ENCODE measurements at regions not wholly inside any gene's neighbourhood (a gene's known extent, or its start where the extent isn't known, plus 50 kb on each side); places are given as distances from the start of the nearest gene placed in this dataset.

DNA sequence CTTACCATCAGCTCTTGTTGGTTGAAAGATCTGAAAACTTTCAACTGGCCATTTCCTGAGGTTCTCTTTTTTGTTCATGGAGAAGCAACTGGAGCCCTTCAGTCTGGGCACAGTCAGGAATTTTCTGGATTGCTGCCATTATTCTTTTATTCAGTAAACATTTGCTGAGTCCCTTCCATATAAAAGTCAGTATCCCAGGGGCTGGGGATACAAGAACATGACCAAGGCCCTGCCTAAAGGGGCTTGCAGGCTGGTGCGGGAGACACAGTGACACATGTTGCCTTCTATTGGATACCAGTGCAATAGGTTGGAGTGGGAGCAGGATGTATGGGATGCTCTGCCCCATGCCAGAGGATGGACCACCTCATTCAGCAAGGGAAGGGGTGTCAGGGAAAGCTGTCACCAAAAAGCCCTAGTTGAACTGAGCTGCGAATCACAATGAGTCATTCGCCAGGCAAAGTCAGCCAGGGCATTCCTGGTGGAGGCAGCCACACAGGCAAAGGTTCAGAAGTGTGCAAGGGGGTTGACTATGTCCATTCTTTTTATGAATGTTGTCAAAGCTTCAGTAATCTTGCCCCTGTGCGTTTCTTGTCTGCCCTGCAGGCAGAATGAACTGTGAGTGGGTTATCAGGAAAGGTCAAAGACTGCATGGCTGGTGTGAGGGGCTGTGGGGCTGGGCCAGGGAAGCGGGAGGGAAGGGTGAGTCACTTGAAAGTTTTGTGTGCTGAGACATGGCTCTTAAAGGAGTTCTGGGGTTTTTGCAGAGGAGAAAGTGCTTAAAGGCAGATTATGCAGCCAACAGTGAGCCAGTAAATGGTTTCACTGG, 395.9 kb downstream of the KCNRG start:
- TF ChIP-seq Cebpa-rat (IDR thresholded peaks at IDR 0.05) = no peak
- no peaks in the 10 kb centered on the region for H3K27me3 ChIP-seq
- H3K4me3 ChIP-seq = no peak overlapping the region
- H3K4me1 ChIP-seq = peaks cover 10% of the 10 kb centered on the region
- H3K36me3 ChIP-seq = no peaks in the 10 kb centered on the region
- no peak overlapping the region for H3K9ac ChIP-seq
- H4K20me1 ChIP-seq = no peaks in the 10 kb centered on the region
- peaks cover 10% of the 10 kb centered on the region; the same call in 1 of the 2 replicates for H3K9me3 ChIP-seq
- H3K4me2 ChIP-seq = no peak overlapping the region
- H3K27ac ChIP-seq = no peak overlapping the region

DNA sequence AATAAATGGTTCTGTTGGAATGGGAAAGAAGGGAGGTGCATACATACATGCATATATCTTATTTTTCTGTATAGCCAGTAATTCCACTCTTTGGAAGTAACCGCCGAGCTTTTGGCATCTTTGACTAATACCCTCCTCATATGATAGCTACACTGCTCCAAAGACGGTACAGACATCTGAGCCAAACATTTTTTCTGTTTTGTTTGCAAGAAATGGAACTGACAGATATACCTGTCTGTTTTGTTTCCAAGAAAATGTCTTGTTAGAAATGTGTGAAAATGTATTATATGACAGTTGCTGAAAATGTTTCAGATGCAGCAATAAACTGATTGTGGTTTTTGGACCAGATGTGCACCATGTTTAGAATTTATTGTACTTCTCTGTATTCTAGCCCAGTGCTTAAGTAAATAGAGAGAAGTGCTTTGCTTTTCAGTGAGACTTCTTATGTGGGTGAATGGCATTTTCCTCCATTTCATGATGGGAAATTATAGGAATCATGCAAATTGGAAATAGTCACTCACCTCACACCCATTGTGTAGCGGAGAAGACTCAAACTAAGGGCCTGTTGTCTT, 396.9 kb downstream of the KCNRG start:
- H4K20me1 ChIP-seq = no peaks in the 10 kb centered on the region
- no peak for TF ChIP-seq Cebpa-rat (IDR thresholded peaks at IDR 0.05)
- no peaks in the 10 kb centered on the region for H3K27me3 ChIP-seq
- H3K4me1 ChIP-seq = peaks cover under 1% of the 10 kb centered on the region; the same call in 1 of the 2 replicates
- H3K4me3 ChIP-seq = no peak overlapping the region
- H3K27ac ChIP-seq = no peak overlapping the region
- H3K4me2 ChIP-seq = no peak overlapping the region
- H3K9ac ChIP-seq = no peak overlapping the region
- peaks cover 10% of the 10 kb centered on the region; the same call in 1 of the 2 replicates for H3K9me3 ChIP-seq
- H3K36me3 ChIP-seq = no peaks in the 10 kb centered on the region

DNA sequence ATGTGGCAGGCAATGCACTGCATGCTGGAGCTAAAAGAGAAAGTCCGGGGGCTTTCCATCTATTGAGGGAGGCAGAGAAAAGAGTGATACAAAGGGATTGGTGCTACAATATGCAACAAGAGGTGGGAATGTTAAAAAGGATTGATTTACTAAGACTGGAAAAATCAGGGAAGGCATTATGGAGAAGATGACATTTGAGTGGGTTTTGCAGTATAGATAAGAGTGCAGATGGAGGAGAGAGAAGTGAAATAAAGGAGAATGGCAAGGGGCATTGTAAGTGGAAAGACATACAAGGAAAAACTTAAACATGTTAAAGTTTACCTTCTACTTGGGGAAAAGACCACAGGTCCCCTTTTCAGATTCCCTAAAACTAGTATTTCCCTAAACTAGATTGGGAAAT, 399.4 kb downstream of the KCNRG start:
- no peak for TF ChIP-seq Cebpa-rat (IDR thresholded peaks at IDR 0.05)
- Histone ChIP-seq H3K36me3 (no peaks in the 10 kb centered on the region), H3K4me1 (no peaks in the 10 kb centered on the region), H3K9me3 (peaks cover 10% of the 10 kb centered on the region; the same call in 1 of the 2 replicates), H4K20me1 (no peaks in the 10 kb centered on the region), H3K9ac (no peak overlapping the region), H3K27ac (no peak overlapping the region), H3K4me3 (no peak overlapping the region), H3K27me3 (no peaks in the 10 kb centered on the region), H3K4me2 (no peak overlapping the region)

DNA sequence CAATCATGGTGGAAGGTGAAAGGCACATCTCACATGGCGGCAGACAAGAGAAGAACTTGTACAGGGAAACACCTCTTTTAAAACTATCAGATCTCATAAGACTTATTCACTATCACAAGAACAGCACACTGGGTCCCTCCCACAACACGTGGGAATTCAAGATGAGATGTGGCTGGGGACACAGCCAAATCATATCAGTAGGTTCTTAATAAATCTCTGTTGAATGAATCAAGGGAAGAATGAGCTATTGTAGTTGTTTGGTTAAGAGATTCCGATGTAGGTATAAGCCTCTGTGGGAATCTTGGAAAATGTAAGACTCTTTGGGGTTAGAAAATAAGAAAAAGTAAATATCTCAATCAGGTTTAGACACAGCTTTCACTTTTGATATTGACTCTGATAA, 400.2 kb downstream of the KCNRG start:
- no peak for TF ChIP-seq Cebpa-rat (IDR thresholded peaks at IDR 0.05)
- no peaks in the 10 kb centered on the region for H4K20me1 ChIP-seq
- H3K4me3 ChIP-seq = no peak overlapping the region
- H3K4me2 ChIP-seq = no peak overlapping the region
- H3K36me3 ChIP-seq = no peaks in the 10 kb centered on the region
- H3K9me3 ChIP-seq = peaks cover 10% of the 10 kb centered on the region; the same call in 1 of the 2 replicates
- no peak overlapping the region for H3K27ac ChIP-seq
- H3K4me1 ChIP-seq = no peaks in the 10 kb centered on the region
- H3K9ac ChIP-seq = no peak overlapping the region
- H3K27me3 ChIP-seq = no peaks in the 10 kb centered on the region

DNA sequence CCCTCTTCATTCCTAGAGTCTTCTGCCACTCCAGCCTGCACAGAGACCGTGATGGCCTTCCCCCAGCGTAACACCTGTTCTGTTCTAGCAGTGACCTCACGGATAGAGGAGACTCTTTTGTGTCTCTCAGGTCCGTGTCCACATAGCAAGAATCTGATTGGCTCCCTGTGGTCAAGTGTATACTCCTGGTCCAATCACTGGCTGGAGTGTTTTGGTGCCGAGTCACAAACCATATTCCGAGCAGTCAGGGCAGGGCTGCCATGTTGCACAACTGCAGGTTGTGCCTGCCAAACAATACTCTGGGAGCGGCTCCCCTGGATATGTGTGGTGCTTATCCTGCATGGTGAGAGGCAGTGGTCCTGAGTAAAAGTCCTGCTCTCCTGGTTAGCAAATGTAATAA, 402.4 kb downstream of the KCNRG start:
- Histone ChIP-seq H3K4me2 (no peak overlapping the region), H3K36me3 (no peaks in the 10 kb centered on the region), H3K4me1 (no peaks in the 10 kb centered on the region), H3K9me3 (peaks cover 10% of the 10 kb centered on the region; the same call in 1 of the 2 replicates), H3K9ac (no peak overlapping the region), H3K27ac (no peak overlapping the region), H3K4me3 (no peak overlapping the region), H3K27me3 (no peaks in the 10 kb centered on the region), H4K20me1 (no peaks in the 10 kb centered on the region)
- no peak for TF ChIP-seq Cebpa-rat (IDR thresholded peaks at IDR 0.05)

DNA sequence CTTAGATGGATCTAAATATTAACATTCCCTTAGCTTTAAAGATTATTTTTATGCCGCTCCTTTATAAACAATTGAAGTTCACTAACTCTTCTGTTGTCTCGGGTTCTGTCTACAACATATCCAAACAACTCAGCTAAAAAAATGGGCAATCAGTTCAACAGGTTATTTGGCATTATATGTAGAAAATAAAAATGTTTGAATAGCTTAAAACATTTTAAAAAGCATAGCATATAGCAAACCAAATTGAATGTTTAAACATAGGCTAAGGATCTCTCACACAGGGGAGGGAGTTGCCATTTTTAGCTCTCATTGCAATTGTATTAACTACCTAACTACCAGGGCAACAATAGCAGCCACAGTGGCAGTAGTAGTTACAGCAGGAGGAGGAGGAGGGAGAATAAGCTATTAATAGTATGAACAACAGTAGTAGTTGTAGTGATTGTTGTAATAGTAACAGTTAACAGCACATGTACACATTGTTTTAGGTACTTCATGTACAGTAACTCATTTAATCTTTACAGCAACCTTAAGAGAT, 404.2 kb downstream of the KCNRG start:
- Histone ChIP-seq H3K9ac (no peak overlapping the region), H3K4me1 (0 out of 2 replicates have a peak, but pooled peaks cover 7% of the 10 kb centered on the region), H4K20me1 (no peaks in the 10 kb centered on the region), H3K4me2 (no peak overlapping the region), H3K27me3 (no peaks in the 10 kb centered on the region), H3K9me3 (peaks cover 10% of the 10 kb centered on the region; the same call in 1 of the 2 replicates), H3K27ac (no peak overlapping the region), H3K36me3 (no peaks in the 10 kb centered on the region), H3K4me3 (no peak overlapping the region)
- TF ChIP-seq Cebpa-rat (IDR thresholded peaks at IDR 0.05) = no peak

DNA sequence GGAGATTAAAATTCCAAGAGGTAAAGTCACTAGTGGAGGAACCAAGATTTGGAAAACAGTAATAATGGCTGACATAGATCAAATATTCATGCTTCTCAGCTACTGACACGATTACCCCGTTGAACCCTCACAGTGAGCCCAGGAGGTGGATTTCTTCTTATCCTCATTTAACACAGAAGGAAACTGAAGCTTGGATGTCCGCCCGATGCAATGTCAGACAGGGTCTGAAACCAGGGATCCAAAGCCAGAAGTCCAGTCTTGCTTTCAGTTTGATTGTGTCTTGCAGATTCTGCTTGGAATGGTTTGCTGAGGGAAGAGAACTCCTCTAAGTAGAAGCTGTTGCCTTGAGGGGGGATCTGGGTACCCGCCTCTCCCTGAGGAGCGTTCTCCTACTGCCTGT, 404.7 kb downstream of the KCNRG start:
- TF ChIP-seq Cebpa-rat (IDR thresholded peaks at IDR 0.05) = no peak
- no peaks in the 10 kb centered on the region for H3K27me3 ChIP-seq
- H3K27ac ChIP-seq = no peak overlapping the region
- no peaks in the 10 kb centered on the region for H4K20me1 ChIP-seq
- no peak overlapping the region for H3K4me3 ChIP-seq
- no peak overlapping the region for H3K4me2 ChIP-seq
- H3K9me3 ChIP-seq = peaks cover 7% of the 10 kb centered on the region; the same call in 1 of the 2 replicates
- H3K36me3 ChIP-seq = no peaks in the 10 kb centered on the region
- 0 out of 2 replicates have a peak, but pooled peaks cover 7% of the 10 kb centered on the region for H3K4me1 ChIP-seq
- no peak overlapping the region for H3K9ac ChIP-seq

DNA sequence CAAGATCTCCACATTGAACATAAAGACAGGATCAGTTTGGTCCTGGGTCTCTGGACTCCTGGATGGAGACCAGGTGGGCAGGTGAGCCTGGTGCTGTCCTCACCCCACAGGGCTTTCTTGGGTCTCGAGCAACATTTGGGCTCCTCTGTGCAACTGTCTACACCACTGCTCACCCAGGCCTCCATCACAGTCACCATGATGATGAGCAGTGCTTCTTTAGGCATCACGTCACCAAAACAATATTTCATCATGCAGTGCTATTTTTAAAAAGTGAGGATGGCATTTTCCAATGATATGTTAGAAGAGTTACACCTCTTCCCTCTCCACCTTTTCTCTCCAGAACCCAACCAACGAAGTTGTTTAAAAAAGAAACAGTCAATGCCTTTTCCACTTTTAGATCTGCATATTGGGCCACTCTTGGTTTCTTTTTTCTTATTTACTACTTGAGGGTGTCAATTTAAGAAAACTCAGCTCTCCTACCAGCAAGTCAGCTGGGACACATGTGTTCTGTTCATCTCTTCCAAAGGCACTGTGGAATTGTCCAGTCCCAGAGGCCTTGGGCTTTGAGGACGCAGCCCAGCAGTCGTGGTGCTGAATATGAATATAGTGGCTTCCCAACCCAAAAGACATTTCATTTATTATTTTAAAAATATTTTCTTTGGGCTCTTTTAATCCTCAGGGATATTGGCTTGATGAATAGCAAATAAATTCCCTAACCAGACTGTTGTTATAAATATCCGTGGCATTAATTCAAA, 405.7 kb downstream of the KCNRG start:
- H3K9me3 ChIP-seq = no peaks in the 10 kb centered on the region
- no peak overlapping the region for H3K27ac ChIP-seq
- no peak for TF ChIP-seq Cebpa-rat (IDR thresholded peaks at IDR 0.05)
- H3K4me3 ChIP-seq = no peak overlapping the region
- H3K4me2 ChIP-seq = no peak overlapping the region
- no peaks in the 10 kb centered on the region for H4K20me1 ChIP-seq
- no peak overlapping the region for H3K9ac ChIP-seq
- no peaks in the 10 kb centered on the region for H3K36me3 ChIP-seq
- peaks cover 14% of the 10 kb centered on the region for H3K4me1 ChIP-seq
- H3K27me3 ChIP-seq = no peaks in the 10 kb centered on the region

DNA sequence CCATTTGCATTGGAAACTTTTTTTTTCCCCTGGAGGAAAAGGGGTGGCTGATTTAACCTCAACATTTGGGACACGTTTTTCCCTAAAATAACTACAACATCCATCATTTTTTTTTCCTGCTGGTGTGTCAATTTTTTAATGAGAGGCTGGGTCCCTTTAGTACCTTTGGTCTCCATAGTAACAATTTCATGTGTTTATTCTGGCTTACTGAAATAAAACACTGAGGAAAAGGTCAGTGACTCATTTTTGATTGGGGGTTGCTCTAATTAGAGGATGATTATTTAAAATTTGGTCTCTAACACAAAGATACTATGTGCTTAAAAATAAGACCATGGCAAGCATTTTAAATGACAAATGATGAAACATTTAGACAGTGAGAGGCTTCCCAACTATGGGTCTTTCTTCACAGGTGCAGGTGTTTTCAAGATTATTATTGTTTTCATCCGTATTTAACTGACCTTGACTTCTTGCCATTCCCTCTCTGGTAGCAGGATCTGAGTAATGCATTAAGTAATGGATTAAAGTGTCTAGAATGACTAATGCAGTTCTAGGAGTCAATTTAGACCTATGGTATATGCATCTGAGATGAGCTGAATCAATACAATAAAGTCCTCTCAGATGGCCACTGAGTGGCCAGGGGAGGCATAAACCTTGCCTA, 406.4 kb downstream of the KCNRG start:
- Histone ChIP-seq H3K9ac (no peak overlapping the region), H3K36me3 (no peaks in the 10 kb centered on the region), H3K27ac (no peak overlapping the region), H3K4me2 (no peak overlapping the region), H3K4me3 (no peak overlapping the region), H4K20me1 (no peaks in the 10 kb centered on the region), H3K4me1 (peaks cover 17% of the 10 kb centered on the region), H3K27me3 (no peaks in the 10 kb centered on the region), H3K9me3 (no peaks in the 10 kb centered on the region)
- TF ChIP-seq Cebpa-rat (IDR thresholded peaks at IDR 0.05) = no peak

Measured in BLaER1 (cell line).